Nephron (organoid): ENCODE measurements at regions not wholly inside any gene's neighbourhood (a gene's known extent, or its start where the extent isn't known, plus 50 kb on each side); places are given as distances from the start of the nearest gene placed in this dataset.

Experiments used
- H3K27ac Mint-ChIP-seq, 3 experiments: 2 replicates each; pipeline ENCODE4 v1.8.0; 2020; ENCODE audit warnings: mixed read lengths in 3 of 3, mild to moderate bottlenecking in 2 of 3, moderate library complexity in 1 of 3
- H3K27me3 Mint-ChIP-seq: 2 replicates; pipeline ENCODE4 v1.8.0; 2021; ENCODE audit warnings: low read depth, mild to moderate bottlenecking, moderate library complexity, mixed read lengths
- H3K36me3 Mint-ChIP-seq: 2 replicates; pipeline ENCODE4 v1.8.0; 2020; ENCODE audit warnings: low read depth, mixed read lengths
- H3K4me1 Mint-ChIP-seq: 2 replicates; pipeline ENCODE4 v1.8.0; 2020; ENCODE audit warnings: mixed read lengths
- H3K4me3 Mint-ChIP-seq, 3 experiments: 2 replicates each; pipeline ENCODE4 v1.8.0; 2020; ENCODE audit warnings: mild to moderate bottlenecking in 3 of 3, mixed read lengths in 3 of 3, moderate library complexity in 2 of 3
- H3K9me3 Mint-ChIP-seq: 2 replicates; pipeline ENCODE4 v1.8.0; 2020; ENCODE audit warnings: mixed read lengths
- TF ChIP-seq, protein P1 (sequence below), 3 experiments: fragments of 200-600 bp; sonication (generic); IDR thresholded peaks; one replicate each; pipeline ENCODE4 v1.5.0; 2021; ENCODE audit warnings: antibody characterized with exemption in 3 of 3; ENCODE audit not compliant: unreplicated experiment in 3 of 3

DNA sequence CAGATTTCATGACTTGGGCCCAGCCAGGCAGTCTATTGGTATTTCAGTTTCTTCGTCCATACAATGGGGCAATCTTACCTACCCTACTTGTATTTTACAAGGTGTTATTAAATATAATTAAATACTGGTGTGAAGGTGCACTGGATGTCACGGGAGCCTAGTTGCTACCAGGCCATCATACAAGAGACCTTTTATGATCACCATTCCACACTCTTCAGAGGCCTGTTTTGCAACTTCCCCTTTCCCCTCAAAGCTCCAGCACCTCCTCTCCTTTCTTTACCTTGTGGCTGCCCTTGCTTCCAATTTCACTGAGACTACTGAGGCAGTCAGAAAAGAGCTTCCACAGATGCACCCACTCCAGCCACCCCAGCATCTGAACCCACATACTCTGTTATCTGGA, 93.8 kb upstream of the HELT start:
- Mint-ChIP-seq H3K4me3 (no peak overlapping the region), H3K36me3 (no peaks in the 10 kb centered on the region), H3K27me3 (no peaks in the 10 kb centered on the region), H3K4me1 (no peaks in the 10 kb centered on the region), H3K27ac (no peak overlapping the region), H3K9me3 (peaks cover 16% of the 10 kb centered on the region)
- TF ChIP-seq, protein P1, sequence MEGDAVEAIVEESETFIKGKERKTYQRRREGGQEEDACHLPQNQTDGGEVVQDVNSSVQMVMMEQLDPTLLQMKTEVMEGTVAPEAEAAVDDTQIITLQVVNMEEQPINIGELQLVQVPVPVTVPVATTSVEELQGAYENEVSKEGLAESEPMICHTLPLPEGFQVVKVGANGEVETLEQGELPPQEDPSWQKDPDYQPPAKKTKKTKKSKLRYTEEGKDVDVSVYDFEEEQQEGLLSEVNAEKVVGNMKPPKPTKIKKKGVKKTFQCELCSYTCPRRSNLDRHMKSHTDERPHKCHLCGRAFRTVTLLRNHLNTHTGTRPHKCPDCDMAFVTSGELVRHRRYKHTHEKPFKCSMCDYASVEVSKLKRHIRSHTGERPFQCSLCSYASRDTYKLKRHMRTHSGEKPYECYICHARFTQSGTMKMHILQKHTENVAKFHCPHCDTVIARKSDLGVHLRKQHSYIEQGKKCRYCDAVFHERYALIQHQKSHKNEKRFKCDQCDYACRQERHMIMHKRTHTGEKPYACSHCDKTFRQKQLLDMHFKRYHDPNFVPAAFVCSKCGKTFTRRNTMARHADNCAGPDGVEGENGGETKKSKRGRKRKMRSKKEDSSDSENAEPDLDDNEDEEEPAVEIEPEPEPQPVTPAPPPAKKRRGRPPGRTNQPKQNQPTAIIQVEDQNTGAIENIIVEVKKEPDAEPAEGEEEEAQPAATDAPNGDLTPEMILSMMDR (IDR thresholded peaks at IDR 0.05; ENCODE audit: unreplicated experiment in 3 of 3), result no peak

DNA sequence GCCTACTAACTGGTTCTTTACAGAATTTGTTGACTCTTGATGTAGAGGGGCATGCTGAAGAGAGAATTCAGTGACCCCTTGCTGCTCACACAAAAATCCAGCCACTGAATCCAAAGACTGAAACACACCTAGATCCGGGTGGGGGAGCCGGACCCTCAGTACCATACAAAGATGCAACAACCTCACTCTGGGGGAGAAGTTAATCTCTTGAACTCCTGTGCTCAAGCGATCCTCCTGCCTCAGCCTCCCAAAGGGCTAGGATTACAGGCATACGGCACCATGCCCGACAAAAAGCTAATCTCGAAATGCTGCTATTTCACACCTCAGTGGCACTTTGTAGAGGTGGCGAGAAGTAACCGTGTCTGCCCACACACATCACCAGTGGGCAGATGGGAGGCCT, 88.8 kb upstream of the HELT start:
- no peak overlapping the region for H3K27ac Mint-ChIP-seq
- H3K4me1 Mint-ChIP-seq, result no peaks in the 10 kb centered on the region
- H3K4me3 Mint-ChIP-seq, result no peak overlapping the region
- peaks cover 4% of the 10 kb centered on the region for H3K27me3 Mint-ChIP-seq
- no peaks in the 10 kb centered on the region for H3K36me3 Mint-ChIP-seq
- H3K9me3 Mint-ChIP-seq, result peaks cover 18% of the 10 kb centered on the region
- TF ChIP-seq, protein P1 (IDR thresholded peaks at IDR 0.05; ENCODE audit: unreplicated experiment in 3 of 3), result no peak

DNA sequence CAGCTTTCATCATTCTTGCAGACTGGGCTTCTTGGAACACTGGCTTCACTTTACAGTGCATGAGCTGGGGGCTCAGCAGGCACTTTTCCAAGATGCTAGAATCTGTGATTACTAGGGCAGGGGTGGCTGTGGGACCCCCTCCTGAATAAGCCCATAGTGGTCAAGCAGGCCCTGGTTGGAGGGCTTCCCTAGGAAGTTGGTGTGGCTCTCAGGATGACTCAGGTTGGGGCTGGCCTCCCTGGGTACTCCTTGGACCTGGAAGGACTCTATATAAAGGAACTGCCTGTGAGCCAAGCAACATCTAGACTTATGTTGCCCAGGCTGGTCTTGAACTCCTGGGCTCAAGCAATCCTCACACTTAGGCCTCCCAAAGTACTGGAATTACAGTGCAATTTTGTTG, 88.3 kb upstream of the HELT start:
- Mint-ChIP-seq H3K36me3 (no peaks in the 10 kb centered on the region), H3K4me1 (no peaks in the 10 kb centered on the region), H3K27ac (no peak overlapping the region), H3K4me3 (no peak overlapping the region), H3K9me3 (peaks cover 18% of the 10 kb centered on the region), H3K27me3 (peaks cover 4% of the 10 kb centered on the region)
- TF ChIP-seq, protein P1 (IDR thresholded peaks at IDR 0.05; ENCODE audit: unreplicated experiment in 3 of 3), result no peak

DNA sequence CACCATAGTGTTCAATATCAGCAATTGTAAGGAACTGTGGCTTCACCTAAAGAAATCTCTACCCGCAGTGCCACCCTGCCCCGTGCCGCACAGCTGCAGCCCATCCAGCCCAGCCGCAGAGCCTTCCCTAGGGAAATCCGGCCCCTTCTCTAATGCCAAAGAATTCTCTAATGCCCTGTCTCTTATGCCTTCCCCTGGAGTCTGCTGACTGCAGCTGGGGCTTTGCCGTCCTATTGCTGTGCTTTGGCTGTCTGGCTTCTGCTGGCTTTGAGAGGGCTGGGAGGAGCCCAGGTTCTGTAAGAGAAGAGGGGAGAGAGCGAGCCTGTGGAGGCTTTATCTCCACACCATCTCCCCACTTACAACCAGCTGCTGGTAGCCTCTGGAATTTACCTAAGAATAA, 85.9 kb upstream of the HELT start:
- peaks cover 13% of the 10 kb centered on the region for H3K9me3 Mint-ChIP-seq
- TF ChIP-seq, protein P1 (IDR thresholded peaks at IDR 0.05; ENCODE audit: unreplicated experiment in 3 of 3), result no peak
- H3K27ac Mint-ChIP-seq, result no peak overlapping the region
- H3K4me3 Mint-ChIP-seq, result no peak overlapping the region
- no peaks in the 10 kb centered on the region for H3K36me3 Mint-ChIP-seq
- H3K4me1 Mint-ChIP-seq, result peaks cover 9% of the 10 kb centered on the region
- peaks cover 4% of the 10 kb centered on the region for H3K27me3 Mint-ChIP-seq

DNA sequence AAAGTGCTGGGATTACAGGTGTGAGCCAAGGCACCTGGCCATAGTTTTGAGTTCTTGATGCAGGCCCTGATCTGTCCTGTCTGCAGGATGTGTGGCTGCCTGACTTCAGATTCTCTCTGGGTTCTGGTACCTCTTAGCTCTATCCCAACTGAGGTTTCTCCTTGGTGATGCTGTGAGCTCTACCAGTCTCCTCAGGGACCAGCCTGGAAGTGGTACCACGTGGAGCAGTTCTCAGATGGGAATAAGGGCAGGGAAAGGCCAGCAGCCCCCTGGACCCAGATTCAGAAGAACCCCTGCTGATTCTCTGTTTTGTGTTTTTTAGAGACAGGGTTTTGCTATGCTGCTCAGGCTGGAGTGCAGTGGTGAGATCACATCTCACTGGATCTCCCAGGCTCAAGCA, 85.0 kb upstream of the HELT start:
- Mint-ChIP-seq H3K4me3 (no peak overlapping the region), H3K27me3 (peaks cover 7% of the 10 kb centered on the region), H3K9me3 (peaks cover 8% of the 10 kb centered on the region), H3K27ac (no peak overlapping the region), H3K36me3 (no peaks in the 10 kb centered on the region), H3K4me1 (peaks cover 17% of the 10 kb centered on the region)
- TF ChIP-seq, protein P1 (IDR thresholded peaks at IDR 0.05; ENCODE audit: unreplicated experiment in 3 of 3), result no peak

DNA sequence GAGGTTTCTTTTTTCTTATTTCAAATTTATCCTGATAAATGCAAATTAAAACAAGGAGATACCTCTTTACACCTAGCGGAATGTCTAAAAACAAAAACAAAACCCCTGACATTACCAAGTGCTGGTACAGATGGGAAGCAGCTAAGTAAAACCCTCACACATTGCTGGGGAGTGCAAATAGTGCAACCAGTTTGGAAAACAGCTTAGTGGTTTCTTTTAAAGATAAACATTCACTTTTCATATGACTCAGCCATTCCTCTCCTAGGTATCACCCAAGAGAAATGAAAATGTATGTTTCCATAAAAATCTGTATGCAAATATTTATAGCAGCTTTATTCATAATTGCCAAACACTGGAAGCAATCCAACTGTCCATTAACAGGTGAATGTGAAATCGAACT, 84.1 kb upstream of the HELT start:
- no peaks in the 10 kb centered on the region for H3K36me3 Mint-ChIP-seq
- H3K4me1 Mint-ChIP-seq, result peaks cover 17% of the 10 kb centered on the region
- H3K9me3 Mint-ChIP-seq, result peaks cover 5% of the 10 kb centered on the region
- H3K4me3 Mint-ChIP-seq, result no peak overlapping the region
- TF ChIP-seq, protein P1 (IDR thresholded peaks at IDR 0.05; ENCODE audit: unreplicated experiment in 3 of 3), result no peak
- peaks cover 7% of the 10 kb centered on the region for H3K27me3 Mint-ChIP-seq
- no peak overlapping the region for H3K27ac Mint-ChIP-seq
